ENCODE measurements at regions not wholly inside any gene's neighbourhood (a gene's known extent, or its start where the extent isn't known, plus 50 kb on each side); places are given as distances from the start of the nearest gene placed in this dataset.

GRCh38 chr3:102078854-102079808 lies 229.8 kb downstream of the NFKBIZ start:
- 48% methylated on average over 8 of the region's 8 CpGs for WGBS
- TF ChIP-seq CTCF (IDR thresholded peaks at IDR 0.05) (no peak), POLR2A (IDR thresholded peaks at IDR 0.05) (no peak), EP300 (IDR thresholded peaks at IDR 0.05) (no peak), POLR2AphosphoS5 (IDR thresholded peaks at IDR 0.05) (no peak)
- DNase-seq (ENCODE audit: low spot score in 2 of 2) = no peak
- Histone ChIP-seq H3K36me3 (no peaks in the 10 kb centered on the region), H3K27me3 (no peaks in the 10 kb centered on the region), H3K4me3 (no peak overlapping the region), H3K4me1 (peaks cover 16% of the 10 kb centered on the region), H3K9me3 (no peaks in the 10 kb centered on the region), H3K27ac (no peak overlapping the region)

GRCh38 chr3:102079809-102080197 lies 230.5 kb downstream of the NFKBIZ start:
- Histone ChIP-seq H3K27ac (no peak overlapping the region), H3K36me3 (no peaks in the 10 kb centered on the region), H3K27me3 (no peaks in the 10 kb centered on the region), H3K4me3 (no peak overlapping the region), H3K4me1 (peaks cover 16% of the 10 kb centered on the region), H3K9me3 (no peaks in the 10 kb centered on the region)
- no peak for DNase-seq (ENCODE audit: low spot score in 2 of 2)
- WGBS = 65% methylated on average over 2 of the region's 2 CpGs
- no peak for TF ChIP-seq EP300 (IDR thresholded peaks at IDR 0.05)
- no peak for TF ChIP-seq POLR2AphosphoS5 (IDR thresholded peaks at IDR 0.05)
- no peak for TF ChIP-seq POLR2A (IDR thresholded peaks at IDR 0.05)
- no peak for TF ChIP-seq CTCF (IDR thresholded peaks at IDR 0.05)

- no peaks in the 10 kb centered on the region for H3K27me3 ChIP-seq
- no peak overlapping the region for H3K27ac ChIP-seq
- no peak overlapping the region for H3K4me3 ChIP-seq
- peaks cover 16% of the 10 kb centered on the region for H3K4me1 ChIP-seq
- TF ChIP-seq CTCF (IDR thresholded peaks at IDR 0.05) (no peak), POLR2A (IDR thresholded peaks at IDR 0.05) (no peak), EP300 (IDR thresholded peaks at IDR 0.05) (no peak), POLR2AphosphoS5 (IDR thresholded peaks at IDR 0.05) (no peak)
- no peak for DNase-seq (ENCODE audit: low spot score in 2 of 2)
- 62% methylated on average over 3 of the region's 3 CpGs for whole genome bisulfite sequencing
- H3K9me3 ChIP-seq = no peaks in the 10 kb centered on the region
- H3K36me3 ChIP-seq = no peaks in the 10 kb centered on the region
Measured at GRCh38 chr3:102081572-102082289, 232.4 kb downstream of the NFKBIZ start.

GRCh38 chr3:102083473-102083872 lies 234.2 kb downstream of the NFKBIZ start:
- DNase-seq (ENCODE audit: low spot score in 2 of 2) = no peak
- 88% methylated on average over 2 of the region's 2 CpGs for WGBS
- H3K36me3 ChIP-seq = no peaks in the 10 kb centered on the region

More at GRCh38 chr3:102083473-102083872, 234.2 kb downstream of the NFKBIZ start:
- TF ChIP-seq POLR2AphosphoS5 (IDR thresholded peaks at IDR 0.05) (no peak), POLR2A (IDR thresholded peaks at IDR 0.05) (no peak), CTCF (IDR thresholded peaks at IDR 0.05) (no peak), EP300 (IDR thresholded peaks at IDR 0.05) (no peak)
- no peaks in the 10 kb centered on the region for H3K27me3 ChIP-seq
- H3K4me3 ChIP-seq = no peak overlapping the region
- H3K4me1 ChIP-seq = peaks cover 16% of the 10 kb centered on the region
- H3K9me3 ChIP-seq = no peaks in the 10 kb centered on the region
- H3K27ac ChIP-seq = no peak overlapping the region
